ENCODE measurements at regions not wholly inside any gene's neighbourhood (a gene's known extent, or its start where the extent isn't known, plus 50 kb on each side); places are given as distances from the start of the nearest gene placed in this dataset.

DNA sequence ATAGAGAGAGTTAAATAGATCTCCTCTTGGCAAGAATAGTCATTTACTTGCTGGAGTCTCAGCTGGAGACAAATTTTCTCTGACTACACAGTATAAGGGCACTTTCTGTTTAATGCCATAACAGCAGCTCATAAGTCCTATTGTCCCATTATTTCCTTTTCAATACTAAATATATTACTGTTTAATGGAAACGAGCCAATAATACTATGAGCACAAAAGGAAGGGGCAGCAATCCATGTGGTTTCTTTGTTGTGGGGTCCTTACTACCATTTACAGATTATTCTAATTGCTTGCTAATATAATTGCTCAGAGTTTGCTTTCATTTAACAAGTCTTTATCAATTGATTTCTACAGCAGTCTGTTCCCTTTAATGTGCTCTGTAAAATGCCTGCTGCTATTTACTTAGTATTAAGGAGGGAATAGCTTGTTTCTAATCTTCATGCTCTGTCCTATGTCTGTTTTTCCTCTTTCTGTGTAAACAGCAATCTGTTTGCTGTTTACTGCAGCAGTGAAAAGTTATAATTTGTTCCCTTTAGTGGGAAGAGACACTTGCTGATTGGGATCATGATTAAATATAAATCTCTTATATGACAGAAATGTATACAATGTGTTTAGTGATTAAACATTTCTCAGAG, 296.2 kb upstream of the SMIM30 start:
- H2AFZ ChIP-seq (ENCODE audit: low read length): no peak overlapping the region
- DNase-seq (ENCODE audit: low spot score): no peak
- no peak overlapping the region for H3K4me2 ChIP-seq (ENCODE audit: low read length)
- no peak for TF ChIP-seq EZH2phosphoT487 (IDR thresholded peaks at IDR 0.05; ENCODE audit: borderline replicate concordance, low read depth, low read length)
- TF ChIP-seq, protein P1, sequence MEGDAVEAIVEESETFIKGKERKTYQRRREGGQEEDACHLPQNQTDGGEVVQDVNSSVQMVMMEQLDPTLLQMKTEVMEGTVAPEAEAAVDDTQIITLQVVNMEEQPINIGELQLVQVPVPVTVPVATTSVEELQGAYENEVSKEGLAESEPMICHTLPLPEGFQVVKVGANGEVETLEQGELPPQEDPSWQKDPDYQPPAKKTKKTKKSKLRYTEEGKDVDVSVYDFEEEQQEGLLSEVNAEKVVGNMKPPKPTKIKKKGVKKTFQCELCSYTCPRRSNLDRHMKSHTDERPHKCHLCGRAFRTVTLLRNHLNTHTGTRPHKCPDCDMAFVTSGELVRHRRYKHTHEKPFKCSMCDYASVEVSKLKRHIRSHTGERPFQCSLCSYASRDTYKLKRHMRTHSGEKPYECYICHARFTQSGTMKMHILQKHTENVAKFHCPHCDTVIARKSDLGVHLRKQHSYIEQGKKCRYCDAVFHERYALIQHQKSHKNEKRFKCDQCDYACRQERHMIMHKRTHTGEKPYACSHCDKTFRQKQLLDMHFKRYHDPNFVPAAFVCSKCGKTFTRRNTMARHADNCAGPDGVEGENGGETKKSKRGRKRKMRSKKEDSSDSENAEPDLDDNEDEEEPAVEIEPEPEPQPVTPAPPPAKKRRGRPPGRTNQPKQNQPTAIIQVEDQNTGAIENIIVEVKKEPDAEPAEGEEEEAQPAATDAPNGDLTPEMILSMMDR (conservative IDR thresholded peaks at IDR 0.05; ENCODE audit: low read length): no peak
- ChIA-PET POLR2A (interaction anchor here (0.6 kb wide), 1 partner anchor 95 kb away, joined by 3 read pairs; no protein-coding TSS in a partner anchor), CTCF (ENCODE audit: unreplicated experiment) (no interaction called here)
- no TSS peak for BruUV-seq (replicated peaks)
- H4K20me1 ChIP-seq (ENCODE audit: insufficient read depth, low read length): no peaks in the 10 kb centered on the region
- no peak overlapping the region for H3K4me3 ChIP-seq (ENCODE audit: low read depth, low read length, poor library complexity, severe bottlenecking)
- no peaks in the 10 kb centered on the region for H3K79me2 ChIP-seq (ENCODE audit: insufficient read depth, low read depth, low read length)
- H3K27ac ChIP-seq (ENCODE audit: low read depth, low read length, poor library complexity, severe bottlenecking): no peak overlapping the region
- H3K4me1 ChIP-seq (ENCODE audit: insufficient read depth, low read length, poor library complexity, severe bottlenecking): no peaks in the 10 kb centered on the region
- H3K36me3 ChIP-seq (ENCODE audit: insufficient read depth, low read length): no peaks in the 10 kb centered on the region
- H3K9me2 ChIP-seq (ENCODE audit: insufficient read depth, low read length): no peaks in the 10 kb centered on the region
- H3K9me3 ChIP-seq (ENCODE audit: low read length): no peaks in the 10 kb centered on the region
- intact Hi-C loops (cut with micrococcal nuclease; ENCODE audit: unreplicated experiment): no loop called here

DNA sequence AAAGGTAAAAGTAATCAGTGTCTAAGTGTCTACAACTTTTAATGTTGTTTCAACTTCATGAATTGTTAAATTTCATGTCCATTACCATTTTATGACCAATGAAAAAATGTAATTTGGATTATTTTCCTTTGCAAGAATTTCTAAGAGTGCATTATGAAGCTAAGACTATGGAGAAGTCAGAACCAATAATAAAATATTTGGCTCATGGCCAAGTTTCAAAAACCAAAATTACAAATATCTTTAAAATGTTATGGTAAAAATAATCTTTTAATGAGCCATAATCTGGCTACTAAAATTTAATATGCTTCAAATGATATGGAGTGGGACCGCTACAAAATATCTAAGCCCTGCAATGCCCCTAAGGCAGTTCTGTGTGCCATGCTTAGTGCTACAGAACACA, 294.1 kb upstream of the SMIM30 start:
- Histone ChIP-seq H3K79me2 (ENCODE audit: insufficient read depth, low read depth, low read length) (no peaks in the 10 kb centered on the region), H3K4me1 (ENCODE audit: insufficient read depth, low read length, poor library complexity, severe bottlenecking) (no peaks in the 10 kb centered on the region), H3K9me3 (ENCODE audit: low read length) (no peaks in the 10 kb centered on the region), H3K9me2 (ENCODE audit: insufficient read depth, low read length) (no peaks in the 10 kb centered on the region), H3K4me2 (ENCODE audit: low read length) (no peak overlapping the region), H4K20me1 (ENCODE audit: insufficient read depth, low read length) (no peaks in the 10 kb centered on the region), H3K36me3 (ENCODE audit: insufficient read depth, low read length) (no peaks in the 10 kb centered on the region), H3K4me3 (ENCODE audit: low read depth, low read length, poor library complexity, severe bottlenecking) (no peak overlapping the region), H3K27ac (ENCODE audit: low read depth, low read length, poor library complexity, severe bottlenecking) (no peak overlapping the region), H2AFZ (ENCODE audit: low read length) (no peak overlapping the region)
- BruUV-seq (replicated peaks): no TSS peak
- DNase-seq (ENCODE audit: low spot score): no peak
- ChIA-PET POLR2A (no interaction called here), CTCF (ENCODE audit: unreplicated experiment) (no interaction called here)
- intact Hi-C loops (cut with micrococcal nuclease; ENCODE audit: unreplicated experiment): no loop called here
- TF ChIP-seq, protein P1 (conservative IDR thresholded peaks at IDR 0.05; ENCODE audit: low read length): no peak
- no peak for TF ChIP-seq EZH2phosphoT487 (IDR thresholded peaks at IDR 0.05; ENCODE audit: borderline replicate concordance, low read depth, low read length)

DNA sequence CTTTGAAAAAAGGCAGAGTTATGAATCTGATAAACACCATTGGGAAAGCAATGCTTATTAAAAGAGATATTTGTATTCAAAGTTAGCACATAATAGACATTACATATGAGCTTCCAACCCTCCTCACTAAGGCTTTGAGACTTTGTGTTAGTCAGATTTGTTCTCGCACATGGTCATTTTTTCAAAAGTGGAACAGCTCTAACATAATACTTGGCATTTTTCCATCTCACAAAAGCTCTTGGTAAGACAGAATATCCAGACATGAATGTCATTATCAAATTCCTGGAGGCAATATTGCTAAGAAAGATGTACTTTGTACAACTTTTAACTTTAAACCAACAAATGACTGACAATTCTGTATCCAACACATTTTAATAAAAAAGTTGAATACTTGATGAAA, 292.4 kb upstream of the SMIM30 start:
- H3K79me2 ChIP-seq (ENCODE audit: insufficient read depth, low read depth, low read length): no peaks in the 10 kb centered on the region
- intact Hi-C loops (cut with micrococcal nuclease; ENCODE audit: unreplicated experiment): no loop called here
- no peak overlapping the region for H3K27ac ChIP-seq (ENCODE audit: low read depth, low read length, poor library complexity, severe bottlenecking)
- no peak overlapping the region for H3K4me2 ChIP-seq (ENCODE audit: low read length)
- POLR2A ChIA-PET: no interaction called here
- H3K9me2 ChIP-seq (ENCODE audit: insufficient read depth, low read length): no peaks in the 10 kb centered on the region
- no peak overlapping the region for H2AFZ ChIP-seq (ENCODE audit: low read length)
- H3K4me3 ChIP-seq (ENCODE audit: low read depth, low read length, poor library complexity, severe bottlenecking): no peak overlapping the region
- H4K20me1 ChIP-seq (ENCODE audit: insufficient read depth, low read length): no peaks in the 10 kb centered on the region
- no peak for DNase-seq (ENCODE audit: low spot score)
- no peaks in the 10 kb centered on the region for H3K4me1 ChIP-seq (ENCODE audit: insufficient read depth, low read length, poor library complexity, severe bottlenecking)
- TF ChIP-seq, protein P1 (conservative IDR thresholded peaks at IDR 0.05; ENCODE audit: low read length): no peak
- TF ChIP-seq EZH2phosphoT487 (IDR thresholded peaks at IDR 0.05; ENCODE audit: borderline replicate concordance, low read depth, low read length): no peak
- H3K36me3 ChIP-seq (ENCODE audit: insufficient read depth, low read length): no peaks in the 10 kb centered on the region
- no TSS peak for BruUV-seq (replicated peaks)
- CTCF ChIA-PET (ENCODE audit: unreplicated experiment): no interaction called here
- H3K9me3 ChIP-seq (ENCODE audit: low read length): no peaks in the 10 kb centered on the region

All from OCI-LY7 (cell line).